CD8-positive, alpha-beta memory T cell (primary cell): ENCODE measurements at regions not wholly inside any gene's neighbourhood (a gene's known extent, or its start where the extent isn't known, plus 50 kb on each side); places are given as distances from the start of the nearest gene placed in this dataset.
"Not testable (repeated sequence)": the region's sequence is repeated elsewhere in the genome, so short reads cannot be mapped to it uniquely, and the experiment has no call there.

ENCODE experiments used
- CTCF ChIA-PET: fragments of 350-600 bp; sonication (Branson Sonifier 250); formaldehyde crosslinking; loops from one replicate; lab custom pipeline; 2021; ENCODE audit warnings: antibody characterized with exemption; lab: Charles Lee
- POLR2A ChIA-PET: fragments of 350-600 bp; sonication (Branson Sonifier 250); formaldehyde crosslinking; loops from one replicate; lab custom pipeline; 2021; ENCODE audit warnings: antibody characterized with exemption; lab: Charles Lee
- DNase-seq, 5 donors: peaks; one replicate each; pipeline versions ENCODE4 v3.0.0 to v3.0.0-alpha.2; 2020 to 2022; ENCODE audit warnings: mixed read lengths in 1 of 5
- H3K27ac ChIP-seq: one replicate; pipeline ENCODE4 v1.7.0; 2013; ENCODE audit warnings: low read depth, mild to moderate bottlenecking, low read length, moderate library complexity
- H3K27me3 ChIP-seq: 2 replicates; pipeline ENCODE4 v1.7.0; 2013; ENCODE audit warnings: low read length, mild to moderate bottlenecking; ENCODE audit not compliant: insufficient read depth, poor library complexity, severe bottlenecking
- H3K36me3 ChIP-seq: 2 replicates; pipeline ENCODE4 v1.7.0; 2013; ENCODE audit warnings: mild to moderate bottlenecking, low read length, moderate library complexity; ENCODE audit not compliant: insufficient read depth
- H3K4me1 ChIP-seq: 2 replicates; pipeline ENCODE4 v1.7.0; 2013; ENCODE audit warnings: mild to moderate bottlenecking, low read length, moderate library complexity; ENCODE audit not compliant: insufficient read depth
- H3K4me3 ChIP-seq: 2 replicates; pipeline ENCODE4 v1.7.0; 2013; ENCODE audit warnings: mild to moderate bottlenecking, low read length
- H3K9me3 ChIP-seq: 2 replicates; pipeline ENCODE4 v1.7.0; 2013; ENCODE audit warnings: mild to moderate bottlenecking, low read length
- H3K27ac Mint-ChIP-seq, 8 donors: one replicate each; pipeline ENCODE4 v1.8.0; 2020 to 2021; ENCODE audit warnings: mixed read lengths in 8 of 8, mild to moderate bottlenecking in 6 of 8, inconsistent platforms in 3 of 8, moderate library complexity in 3 of 8
- H3K27me3 Mint-ChIP-seq, 2 donors: one replicate each; pipeline ENCODE4 v1.8.0; 2020 to 2021; ENCODE audit warnings: mixed read lengths in 2 of 2, mild to moderate bottlenecking in 1 of 2, moderate library complexity in 1 of 2
- H3K36me3 Mint-ChIP-seq, 3 donors: one replicate each; pipeline ENCODE4 v1.8.0; 2020 to 2021; ENCODE audit warnings: mixed read lengths in 3 of 3, inconsistent platforms in 1 of 3, mild to moderate bottlenecking in 1 of 3
- H3K4me1 Mint-ChIP-seq, 3 donors: one replicate each; pipeline ENCODE4 v1.8.0; 2020 to 2021; ENCODE audit warnings: mixed read lengths in 3 of 3, inconsistent platforms in 1 of 3, mild to moderate bottlenecking in 1 of 3
- H3K4me3 Mint-ChIP-seq, 7 donors: one replicate each; pipeline ENCODE4 v1.8.0; 2020 to 2021; ENCODE audit warnings: mixed read lengths in 7 of 7, mild to moderate bottlenecking in 6 of 7, moderate library complexity in 4 of 7, inconsistent platforms in 2 of 7
- H3K9me3 Mint-ChIP-seq, 5 donors: one replicate each; pipeline ENCODE4 v1.8.0; 2020 to 2022; ENCODE audit warnings: mixed read lengths in 5 of 5, mild to moderate bottlenecking in 3 of 5, moderate library complexity in 2 of 5, inconsistent platforms in 1 of 5

GRCh38 chr7:111658546-111658945 is 96.3 kb upstream of the IMMP2L start:
- H3K9me3 Mint-ChIP-seq: peaks cover 0 to 4% (median 0%) of the 10 kb centered on the region in 5 donors
- peaks cover 0 to 6% of the 10 kb centered on the region in 2 donors for H3K27me3 Mint-ChIP-seq
- H3K4me3 Mint-ChIP-seq: no peak overlapping the region
- ChIA-PET POLR2A (no interaction called here), CTCF (no interaction called here)
- H3K36me3 ChIP-seq: no peaks in the 10 kb centered on the region
- no peaks in the 10 kb centered on the region for H3K36me3 Mint-ChIP-seq
- no peaks in the 10 kb centered on the region for H3K4me1 Mint-ChIP-seq
- H3K4me1 ChIP-seq: no peaks in the 10 kb centered on the region
- H3K27ac Mint-ChIP-seq: no peak overlapping the region
- no peak overlapping the region for H3K4me3 ChIP-seq
- no peaks in the 10 kb centered on the region for H3K9me3 ChIP-seq
- no peak overlapping the region for H3K27ac ChIP-seq
- DNase-seq: no peak
- no peaks in the 10 kb centered on the region for H3K27me3 ChIP-seq

GRCh38 chr7:111657018-111657417 is 94.7 kb upstream of the IMMP2L start:
- POLR2A ChIA-PET: no interaction called here
- H3K9me3 Mint-ChIP-seq: peaks cover 0 to 6% (median 5%) of the 10 kb centered on the region in 5 donors

GRCh38 chr7:111654343-111654742 is 92.1 kb upstream of the IMMP2L start:
- ChIA-PET CTCF (no interaction called here), POLR2A (no interaction called here)
- Histone ChIP-seq H3K9me3 (no peaks in the 10 kb centered on the region), H3K27me3 (no peaks in the 10 kb centered on the region), H3K4me3 (no peak overlapping the region), H3K27ac (no peak overlapping the region), H3K4me1 (no peaks in the 10 kb centered on the region), H3K36me3 (no peaks in the 10 kb centered on the region)
- H3K36me3 Mint-ChIP-seq: no peaks in the 10 kb centered on the region
- H3K4me1 Mint-ChIP-seq: no peaks in the 10 kb centered on the region
- no peak for DNase-seq
- H3K9me3 Mint-ChIP-seq: peaks cover 0 to 5% (median 2%) of the 10 kb centered on the region in 5 donors
- H3K27me3 Mint-ChIP-seq: peaks cover 2 to 8% of the 10 kb centered on the region in 2 donors
- H3K27ac Mint-ChIP-seq: no peak overlapping the region
- H3K4me3 Mint-ChIP-seq: no peak overlapping the region

More at GRCh38 chr7:111657018-111657417, 94.7 kb upstream of the IMMP2L start:
- H3K27ac Mint-ChIP-seq: no peak overlapping the region
- no peaks in the 10 kb centered on the region for H3K4me1 ChIP-seq
- H3K36me3 ChIP-seq: no peaks in the 10 kb centered on the region
- H3K27me3 Mint-ChIP-seq: peaks cover 0 to 14% of the 10 kb centered on the region in 2 donors
- H3K27ac ChIP-seq: no peak overlapping the region
- H3K9me3 ChIP-seq: no peaks in the 10 kb centered on the region
- no peak for DNase-seq
- no peaks in the 10 kb centered on the region for H3K36me3 Mint-ChIP-seq
- H3K27me3 ChIP-seq: no peaks in the 10 kb centered on the region
- no peak overlapping the region for H3K4me3 Mint-ChIP-seq
- CTCF ChIA-PET: no interaction called here
- no peaks in the 10 kb centered on the region for H3K4me1 Mint-ChIP-seq
- H3K4me3 ChIP-seq: no peak overlapping the region

DNA sequence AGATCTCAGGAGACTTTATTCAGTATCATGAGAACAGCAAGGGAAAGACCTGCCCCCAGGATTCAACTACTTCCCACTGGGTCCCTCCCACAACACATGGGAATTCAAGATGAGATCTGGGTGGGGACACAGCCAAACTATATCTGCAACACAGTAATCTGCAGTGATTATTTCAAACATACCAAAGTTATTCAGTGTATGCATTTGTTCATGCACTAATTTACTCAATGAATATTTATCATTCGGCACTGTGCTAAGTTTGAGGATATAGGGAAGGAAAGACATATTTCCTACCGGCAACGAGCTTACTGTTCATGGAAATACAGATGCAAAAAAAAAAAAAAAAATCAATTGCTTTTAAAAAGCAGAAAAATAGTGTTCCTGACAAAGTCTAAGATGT is 91.6 kb upstream of the IMMP2L start:
- CTCF ChIA-PET: no interaction called here
- no peak overlapping the region for H3K4me3 ChIP-seq
- Mint-ChIP-seq H3K27me3 (peaks cover 2 to 8% of the 10 kb centered on the region in 2 donors), H3K27ac (no peak overlapping the region), H3K4me1 (no peaks in the 10 kb centered on the region), H3K9me3 (peaks cover 0 to 5% (median 2%) of the 10 kb centered on the region in 5 donors), H3K36me3 (no peaks in the 10 kb centered on the region), H3K4me3 (no peak overlapping the region)
- H3K4me1 ChIP-seq: no peaks in the 10 kb centered on the region
- POLR2A ChIA-PET: no interaction called here
- no peaks in the 10 kb centered on the region for H3K27me3 ChIP-seq
- no peaks in the 10 kb centered on the region for H3K9me3 ChIP-seq
- no peak for DNase-seq
- H3K36me3 ChIP-seq: no peaks in the 10 kb centered on the region
- no peak overlapping the region for H3K27ac ChIP-seq

GRCh38 chr7:111650456-111650999 is 88.2 kb upstream of the IMMP2L start:
- no peaks in the 10 kb centered on the region for H3K36me3 Mint-ChIP-seq
- no peak overlapping the region for H3K27ac Mint-ChIP-seq

GRCh38 chr7:111647881-111648280 is 85.6 kb upstream of the IMMP2L start:
- Histone ChIP-seq H3K27me3 (no peaks in the 10 kb centered on the region), H3K4me1 (no peaks in the 10 kb centered on the region), H3K27ac (no peak overlapping the region), H3K9me3 (no peaks in the 10 kb centered on the region), H3K36me3 (no peaks in the 10 kb centered on the region), H3K4me3 (no peak overlapping the region)
- ChIA-PET CTCF (no interaction called here), POLR2A (no interaction called here)
- no peaks in the 10 kb centered on the region for H3K36me3 Mint-ChIP-seq
- no peaks in the 10 kb centered on the region for H3K4me1 Mint-ChIP-seq
- H3K4me3 Mint-ChIP-seq: no peak overlapping the region
- H3K9me3 Mint-ChIP-seq: peaks cover 0 to 6% (median under 1%) of the 10 kb centered on the region in 5 donors
- DNase-seq: no peak
- H3K27me3 Mint-ChIP-seq: peaks cover 5 to 16% of the 10 kb centered on the region in 2 donors
- no peak overlapping the region for H3K27ac Mint-ChIP-seq

More at GRCh38 chr7:111650456-111650999, 88.2 kb upstream of the IMMP2L start:
- POLR2A ChIA-PET: no interaction called here
- Histone ChIP-seq H3K9me3 (no peaks in the 10 kb centered on the region), H3K36me3 (no peaks in the 10 kb centered on the region), H3K27me3 (no peaks in the 10 kb centered on the region), H3K4me3 (no peak overlapping the region), H3K27ac (no peak overlapping the region), H3K4me1 (no peaks in the 10 kb centered on the region)
- DNase-seq: no peak
- Mint-ChIP-seq H3K9me3 (peaks cover 0 to 5% (median 2%) of the 10 kb centered on the region in 5 donors), H3K4me1 (no peaks in the 10 kb centered on the region), H3K27me3 (peaks cover 5 to 15% of the 10 kb centered on the region in 2 donors), H3K4me3 (no peak overlapping the region)
- CTCF ChIA-PET: no interaction called here

- H3K9me3 ChIP-seq, H3K36me3 Mint-ChIP-seq, H3K27me3 ChIP-seq, H3K4me1 Mint-ChIP-seq, DNase-seq, H3K27ac Mint-ChIP-seq, H3K9me3 Mint-ChIP-seq, H3K27ac ChIP-seq, CTCF ChIA-PET, H3K4me3 Mint-ChIP-seq, H3K4me3 ChIP-seq, POLR2A ChIA-PET, H3K36me3 ChIP-seq, H3K4me1 ChIP-seq: not testable (repeated sequence)
- H3K27me3 Mint-ChIP-seq: peaks cover 5 to 12% of the 10 kb centered on the region in 2 donors
Observed at GRCh38 chr7:111644595-111644994, 82.3 kb upstream of the IMMP2L start.

- Mint-ChIP-seq H3K36me3 (no peaks in the 10 kb centered on the region), H3K4me3 (no peak overlapping the region), H3K9me3 (peaks cover 0 to 8% (median 0%) of the 10 kb centered on the region in 5 donors), H3K4me1 (no peaks in the 10 kb centered on the region), H3K27me3 (peaks cover under 1 to 18% of the 10 kb centered on the region in 2 donors), H3K27ac (peak overlapping the region in 1 of 8 donors; percentile 38)
- Histone ChIP-seq H3K36me3 (no peaks in the 10 kb centered on the region), H3K27me3 (no peaks in the 10 kb centered on the region), H3K4me3 (no peak overlapping the region), H3K27ac (no peak overlapping the region), H3K4me1 (no peaks in the 10 kb centered on the region), H3K9me3 (no peaks in the 10 kb centered on the region)
- ChIA-PET POLR2A (no interaction called here), CTCF (no interaction called here)
- no peak for DNase-seq
Observed at GRCh38 chr7:111642373-111642772, 80.1 kb upstream of the IMMP2L start.
